ENCODE measurements at regions not wholly inside any gene's neighbourhood (a gene's known extent, or its start where the extent isn't known, plus 50 kb on each side); places are given as distances from the start of the nearest gene placed in this dataset.

DNA sequence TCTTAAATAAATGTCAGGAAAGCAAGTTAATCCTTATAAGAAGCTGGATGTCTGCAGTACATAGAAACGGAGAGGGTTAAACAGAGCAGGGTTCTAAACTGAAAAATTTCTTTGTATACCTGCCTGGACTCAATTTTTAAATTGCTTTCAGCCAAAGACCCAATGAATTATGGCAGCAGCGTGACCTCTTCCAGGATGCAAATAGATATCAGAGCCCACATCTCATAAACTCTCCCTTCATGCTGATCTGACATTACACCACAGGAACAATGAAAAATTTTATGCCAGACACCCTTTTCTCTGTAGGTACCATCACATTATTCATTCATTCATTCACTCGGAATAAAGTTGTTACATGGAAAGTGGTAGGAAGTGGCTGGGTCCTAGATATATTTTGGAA, 236.4 kb downstream of the NUF2 start:
- DNase-seq (ENCODE audit: low read depth in 6 of 9, low spot score in 9 of 9): no peak
- no peaks in the 10 kb centered on the region for H3K4me1 ChIP-seq (ENCODE audit: control insufficient read depth in 2 of 2, insufficient read depth in 2 of 2, low read length in 2 of 2)
- H3K36me3 ChIP-seq (ENCODE audit: control insufficient read depth in 2 of 2, insufficient read depth in 2 of 2, low read length in 1 of 2): no peaks in the 10 kb centered on the region
- no peaks in the 10 kb centered on the region for H3K27me3 ChIP-seq (ENCODE audit: control insufficient read depth in 2 of 2, insufficient read depth in 1 of 2, low read length in 1 of 2)
- 89% methylated on average over 3 of the region's 3 CpGs for WGBS
- no peaks in the 10 kb centered on the region for H3K9me3 ChIP-seq (ENCODE audit: control insufficient read depth in 2 of 2, insufficient read depth in 1 of 2, low read length in 1 of 2)
- no peak overlapping the region for H3K4me3 ChIP-seq (ENCODE audit: low read length in 2 of 2)
- H3K27ac ChIP-seq (ENCODE audit: low read depth in 1 of 2, low read length in 1 of 2): no peak overlapping the region

DNA sequence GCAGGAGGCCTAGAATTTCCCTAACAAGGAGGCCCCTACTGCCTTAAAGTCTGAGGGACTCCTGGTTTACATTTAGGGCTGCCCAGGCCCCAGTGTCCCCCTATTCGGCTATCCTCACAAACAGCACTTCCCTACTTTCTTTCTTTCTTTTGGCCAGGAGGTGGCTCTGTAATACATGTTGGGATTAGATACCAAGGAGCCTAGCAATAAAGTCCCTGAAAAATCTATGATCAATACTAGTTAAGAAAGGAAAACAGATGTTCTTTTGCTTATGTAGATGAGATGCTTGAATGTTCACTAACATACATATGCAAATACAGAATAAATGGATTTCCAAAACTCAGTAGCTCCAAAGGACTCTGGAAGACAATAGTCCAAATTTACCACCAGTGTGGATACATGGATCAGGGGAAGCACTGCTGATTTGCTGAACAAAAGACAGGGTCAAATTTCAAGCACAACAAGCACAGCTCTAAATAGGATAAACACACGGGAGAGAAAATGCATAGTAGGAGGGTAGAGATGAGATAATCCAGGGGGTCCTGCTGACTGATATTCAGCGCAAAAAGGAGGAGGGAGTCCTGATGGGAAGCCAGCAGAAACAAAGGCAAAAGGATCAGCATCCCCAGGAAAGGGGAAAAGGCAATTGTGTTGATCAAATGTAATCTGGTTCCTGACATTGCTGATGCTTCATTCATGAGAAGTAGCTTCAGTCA, 240.0 kb downstream of the NUF2 start:
- no peak overlapping the region for H3K27ac ChIP-seq (ENCODE audit: low read depth in 1 of 2, low read length in 1 of 2)
- H3K9me3 ChIP-seq (ENCODE audit: control insufficient read depth in 2 of 2, insufficient read depth in 1 of 2, low read length in 1 of 2): no peaks in the 10 kb centered on the region
- no peaks in the 10 kb centered on the region for H3K27me3 ChIP-seq (ENCODE audit: control insufficient read depth in 2 of 2, insufficient read depth in 1 of 2, low read length in 1 of 2)
- no peak overlapping the region for H3K4me3 ChIP-seq (ENCODE audit: low read length in 2 of 2)
- WGBS: 61% methylated on average over 3 of the region's 3 CpGs
- H3K4me1 ChIP-seq (ENCODE audit: control insufficient read depth in 2 of 2, insufficient read depth in 2 of 2, low read length in 2 of 2): no peaks in the 10 kb centered on the region
- no peak for DNase-seq (ENCODE audit: low read depth in 6 of 9, low spot score in 9 of 9)
- H3K36me3 ChIP-seq (ENCODE audit: control insufficient read depth in 2 of 2, insufficient read depth in 2 of 2, low read length in 1 of 2): no peaks in the 10 kb centered on the region

DNA sequence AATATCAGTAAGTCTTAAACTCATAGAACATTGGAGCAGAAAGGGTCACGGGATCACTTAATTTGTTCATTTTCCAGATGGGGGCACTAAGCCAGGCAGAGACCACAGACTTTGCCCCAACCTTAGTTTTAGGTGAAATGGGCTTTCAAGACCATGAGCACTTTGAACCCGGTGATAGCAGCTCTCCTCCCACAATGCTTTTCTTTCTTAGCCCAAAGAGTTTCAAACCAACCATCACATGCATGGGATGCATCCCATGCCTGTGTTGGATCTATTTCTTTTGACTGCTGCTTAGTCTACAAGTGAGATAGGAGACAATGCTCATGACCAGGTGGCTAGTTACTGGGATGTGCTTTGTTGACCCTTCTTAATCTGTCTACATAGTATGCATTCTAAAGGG, 240.6 kb downstream of the NUF2 start:
- no peaks in the 10 kb centered on the region for H3K9me3 ChIP-seq (ENCODE audit: control insufficient read depth in 2 of 2, insufficient read depth in 1 of 2, low read length in 1 of 2)
- 92% methylated on average over 2 of the region's 2 CpGs for WGBS
- no peak for DNase-seq (ENCODE audit: low read depth in 6 of 9, low spot score in 9 of 9)
- no peaks in the 10 kb centered on the region for H3K4me1 ChIP-seq (ENCODE audit: control insufficient read depth in 2 of 2, insufficient read depth in 2 of 2, low read length in 2 of 2)
- no peaks in the 10 kb centered on the region for H3K27me3 ChIP-seq (ENCODE audit: control insufficient read depth in 2 of 2, insufficient read depth in 1 of 2, low read length in 1 of 2)
- no peak overlapping the region for H3K27ac ChIP-seq (ENCODE audit: low read depth in 1 of 2, low read length in 1 of 2)
- H3K4me3 ChIP-seq (ENCODE audit: low read length in 2 of 2): no peak overlapping the region
- H3K36me3 ChIP-seq (ENCODE audit: control insufficient read depth in 2 of 2, insufficient read depth in 2 of 2, low read length in 1 of 2): no peaks in the 10 kb centered on the region

DNA sequence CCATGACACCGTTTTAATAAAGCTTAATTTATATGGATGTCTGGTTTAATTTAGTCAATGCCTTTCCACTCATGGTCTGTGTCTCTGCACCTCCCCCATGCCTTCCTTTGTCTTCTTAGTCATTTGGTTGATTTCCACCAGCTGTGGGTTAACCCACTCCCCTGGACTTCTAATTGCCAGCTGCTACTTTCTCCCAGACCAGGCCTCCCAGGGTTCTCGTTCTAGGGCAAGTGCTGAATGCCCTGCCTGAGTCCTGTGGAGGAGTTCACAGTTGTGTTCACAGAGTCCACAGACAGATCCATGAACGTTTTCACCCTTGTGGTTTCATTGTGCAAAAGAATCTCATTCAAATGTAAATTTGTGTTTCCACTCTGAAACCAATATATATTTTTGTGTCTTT, 243.4 kb downstream of the NUF2 start:
- 80% methylated on average over 3 of the region's 3 CpGs for WGBS

DNA sequence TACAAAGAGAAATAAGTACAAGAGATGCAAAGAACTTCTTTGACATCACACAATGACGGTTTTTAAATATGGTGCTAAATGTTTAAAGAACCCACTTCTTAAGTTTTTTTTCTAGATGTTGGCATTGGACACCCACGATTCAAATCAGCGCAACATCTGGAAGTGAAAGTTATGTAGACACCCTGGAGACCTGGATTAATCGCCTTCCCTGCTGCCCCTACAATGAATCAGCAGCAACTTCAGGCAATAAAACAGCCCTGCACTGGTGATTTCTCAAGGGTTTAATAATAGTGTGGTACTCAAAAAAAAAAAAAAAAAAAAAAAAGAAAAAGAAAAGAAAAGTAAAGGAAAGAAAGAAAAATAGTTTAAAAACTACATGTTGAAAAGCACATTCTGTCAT, 248.3 kb downstream of the NUF2 start:
- DNase-seq (ENCODE audit: low read depth in 6 of 9, low spot score in 9 of 9): no peak
- Histone ChIP-seq H3K27me3 (ENCODE audit: control insufficient read depth in 2 of 2, insufficient read depth in 1 of 2, low read length in 1 of 2) (no peaks in the 10 kb centered on the region), H3K9me3 (ENCODE audit: control insufficient read depth in 2 of 2, insufficient read depth in 1 of 2, low read length in 1 of 2) (no peaks in the 10 kb centered on the region), H3K27ac (ENCODE audit: low read depth in 1 of 2, low read length in 1 of 2) (no peak overlapping the region), H3K4me3 (ENCODE audit: low read length in 2 of 2) (no peak overlapping the region), H3K36me3 (ENCODE audit: control insufficient read depth in 2 of 2, insufficient read depth in 2 of 2, low read length in 1 of 2) (no peaks in the 10 kb centered on the region), H3K4me1 (ENCODE audit: control insufficient read depth in 2 of 2, insufficient read depth in 2 of 2, low read length in 2 of 2) (no peaks in the 10 kb centered on the region)
- 92% methylated on average over 4 of the region's 4 CpGs for WGBS

More for the DNA sequence above, 243.4 kb downstream of the NUF2 start:
- Histone ChIP-seq H3K9me3 (ENCODE audit: control insufficient read depth in 2 of 2, insufficient read depth in 1 of 2, low read length in 1 of 2) (no peaks in the 10 kb centered on the region), H3K27me3 (ENCODE audit: control insufficient read depth in 2 of 2, insufficient read depth in 1 of 2, low read length in 1 of 2) (no peaks in the 10 kb centered on the region), H3K36me3 (ENCODE audit: control insufficient read depth in 2 of 2, insufficient read depth in 2 of 2, low read length in 1 of 2) (no peaks in the 10 kb centered on the region), H3K4me3 (ENCODE audit: low read length in 2 of 2) (no peak overlapping the region), H3K27ac (ENCODE audit: low read depth in 1 of 2, low read length in 1 of 2) (no peak overlapping the region), H3K4me1 (ENCODE audit: control insufficient read depth in 2 of 2, insufficient read depth in 2 of 2, low read length in 2 of 2) (no peaks in the 10 kb centered on the region)
- DNase-seq (ENCODE audit: low read depth in 6 of 9, low spot score in 9 of 9): no peak

DNA sequence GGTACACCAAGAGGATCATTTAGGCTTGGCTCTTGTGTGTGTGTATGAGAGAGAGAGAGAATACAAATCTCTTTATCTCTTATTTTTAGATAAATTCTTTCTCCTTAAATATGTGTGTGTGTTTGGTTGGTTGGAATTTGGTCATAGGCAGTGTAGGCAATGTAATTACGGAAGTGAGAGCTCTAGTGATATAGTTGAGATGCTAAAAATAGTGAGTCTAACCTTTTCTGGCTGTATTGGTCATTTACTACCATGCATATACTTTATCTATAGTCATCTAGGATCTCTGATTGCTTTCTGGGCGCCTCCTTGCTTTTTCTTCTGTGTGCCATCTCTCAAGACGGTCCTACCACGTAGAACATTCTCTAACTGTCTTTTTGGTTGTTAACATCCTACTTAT, 250.2 kb downstream of the NUF2 start:
- Histone ChIP-seq H3K27ac (ENCODE audit: low read depth in 1 of 2, low read length in 1 of 2) (no peak overlapping the region), H3K4me3 (ENCODE audit: low read length in 2 of 2) (no peak overlapping the region), H3K36me3 (ENCODE audit: control insufficient read depth in 2 of 2, insufficient read depth in 2 of 2, low read length in 1 of 2) (no peaks in the 10 kb centered on the region), H3K27me3 (ENCODE audit: control insufficient read depth in 2 of 2, insufficient read depth in 1 of 2, low read length in 1 of 2) (no peaks in the 10 kb centered on the region), H3K9me3 (ENCODE audit: control insufficient read depth in 2 of 2, insufficient read depth in 1 of 2, low read length in 1 of 2) (no peaks in the 10 kb centered on the region), H3K4me1 (ENCODE audit: control insufficient read depth in 2 of 2, insufficient read depth in 2 of 2, low read length in 2 of 2) (no peaks in the 10 kb centered on the region)
- DNase-seq (ENCODE audit: low read depth in 6 of 9, low spot score in 9 of 9): no peak
- 89% methylated on average over 4 of the region's 4 CpGs for WGBS

DNA sequence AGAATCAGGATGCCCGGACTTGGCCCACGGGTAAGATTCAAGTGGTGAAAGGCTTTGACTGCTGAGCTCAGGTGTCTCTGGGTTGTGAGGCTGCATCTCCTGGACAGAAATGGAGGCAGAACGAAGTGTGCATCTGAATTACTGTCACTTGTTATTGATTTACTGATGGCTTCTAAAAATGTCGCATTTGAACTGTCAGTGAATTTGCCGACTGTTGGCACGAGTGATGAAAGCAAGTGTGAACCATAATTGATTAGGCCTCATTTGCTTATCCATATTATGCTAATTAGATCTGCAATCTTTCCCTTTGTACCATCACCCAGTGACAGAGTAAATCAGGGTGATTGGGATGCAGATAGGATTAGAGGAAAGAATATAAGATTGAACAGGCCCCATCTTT, 252.4 kb downstream of the NUF2 start:
- DNase-seq (ENCODE audit: low read depth in 6 of 9, low spot score in 9 of 9): no peak
- no peak overlapping the region for H3K27ac ChIP-seq (ENCODE audit: low read depth in 1 of 2, low read length in 1 of 2)
- no peaks in the 10 kb centered on the region for H3K4me1 ChIP-seq (ENCODE audit: control insufficient read depth in 2 of 2, insufficient read depth in 2 of 2, low read length in 2 of 2)
- no peaks in the 10 kb centered on the region for H3K36me3 ChIP-seq (ENCODE audit: control insufficient read depth in 2 of 2, insufficient read depth in 2 of 2, low read length in 1 of 2)
- no peaks in the 10 kb centered on the region for H3K9me3 ChIP-seq (ENCODE audit: control insufficient read depth in 2 of 2, insufficient read depth in 1 of 2, low read length in 1 of 2)
- 92% methylated on average over 6 of the region's 6 CpGs for WGBS
- H3K4me3 ChIP-seq (ENCODE audit: low read length in 2 of 2): no peak overlapping the region
- H3K27me3 ChIP-seq (ENCODE audit: control insufficient read depth in 2 of 2, insufficient read depth in 1 of 2, low read length in 1 of 2): no peaks in the 10 kb centered on the region

DNA sequence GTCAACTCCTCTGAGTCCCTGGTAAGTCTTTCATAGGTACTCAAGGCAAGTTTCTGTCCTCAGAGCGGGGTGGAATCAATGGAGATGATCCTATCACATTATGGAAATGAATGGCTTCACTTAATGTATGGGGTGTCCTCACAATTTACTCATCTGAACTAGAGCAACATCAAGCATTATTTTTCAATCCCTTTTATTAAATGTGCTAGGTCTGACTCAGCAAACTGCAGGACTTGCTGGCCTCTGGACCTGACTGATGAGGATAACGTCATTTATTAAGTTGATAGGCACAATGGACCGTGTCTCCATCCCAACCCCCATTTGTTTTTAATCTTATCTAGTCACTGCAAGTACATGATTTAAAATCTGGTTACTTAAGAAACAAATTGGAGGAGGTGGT, 259.2 kb downstream of the NUF2 start:
- H3K9me3 ChIP-seq (ENCODE audit: control insufficient read depth in 2 of 2, insufficient read depth in 1 of 2, low read length in 1 of 2): no peaks in the 10 kb centered on the region
- H3K4me1 ChIP-seq (ENCODE audit: control insufficient read depth in 2 of 2, insufficient read depth in 2 of 2, low read length in 2 of 2): no peaks in the 10 kb centered on the region
- WGBS: 72% methylated on average over 3 of the region's 3 CpGs
- H3K4me3 ChIP-seq (ENCODE audit: low read length in 2 of 2): no peak overlapping the region
- H3K36me3 ChIP-seq (ENCODE audit: control insufficient read depth in 2 of 2, insufficient read depth in 2 of 2, low read length in 1 of 2): no peaks in the 10 kb centered on the region
- H3K27me3 ChIP-seq (ENCODE audit: control insufficient read depth in 2 of 2, insufficient read depth in 1 of 2, low read length in 1 of 2): no peaks in the 10 kb centered on the region
- DNase-seq (ENCODE audit: low read depth in 6 of 9, low spot score in 9 of 9): no peak
- H3K27ac ChIP-seq (ENCODE audit: low read depth in 1 of 2, low read length in 1 of 2): no peak overlapping the region

DNA sequence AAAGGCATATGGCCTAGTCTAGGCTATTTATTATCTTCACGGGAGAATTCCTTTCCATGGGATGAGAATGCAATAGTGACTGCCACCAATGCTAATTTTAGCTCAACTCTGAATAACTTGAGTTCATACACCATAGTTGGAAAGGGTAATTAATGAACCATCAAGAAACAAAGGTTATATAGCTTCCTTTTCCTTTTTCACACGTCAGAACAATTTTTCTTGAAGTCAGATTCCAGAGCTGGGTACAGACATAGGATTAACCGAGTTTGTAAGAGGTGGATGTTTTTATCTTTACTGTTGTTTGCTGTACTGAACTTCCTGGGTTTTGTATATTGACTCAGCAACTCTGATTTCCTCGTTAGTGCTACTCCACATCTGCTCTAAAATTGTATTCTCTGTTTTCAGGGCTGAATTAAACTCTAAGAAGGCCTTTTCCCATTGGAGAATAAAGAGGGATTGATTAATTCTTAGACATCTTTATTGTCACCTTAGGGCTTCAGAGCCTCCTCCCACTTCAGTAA, 262.0 kb downstream of the NUF2 start:
- Histone ChIP-seq H3K4me3 (ENCODE audit: low read length in 2 of 2) (no peak overlapping the region), H3K27me3 (ENCODE audit: control insufficient read depth in 2 of 2, insufficient read depth in 1 of 2, low read length in 1 of 2) (no peaks in the 10 kb centered on the region), H3K4me1 (ENCODE audit: control insufficient read depth in 2 of 2, insufficient read depth in 2 of 2, low read length in 2 of 2) (no peaks in the 10 kb centered on the region), H3K27ac (ENCODE audit: low read depth in 1 of 2, low read length in 1 of 2) (no peak overlapping the region), H3K9me3 (ENCODE audit: control insufficient read depth in 2 of 2, insufficient read depth in 1 of 2, low read length in 1 of 2) (no peaks in the 10 kb centered on the region), H3K36me3 (ENCODE audit: control insufficient read depth in 2 of 2, insufficient read depth in 2 of 2, low read length in 1 of 2) (no peaks in the 10 kb centered on the region)
- DNase-seq (ENCODE audit: low read depth in 6 of 9, low spot score in 9 of 9): no peak
- WGBS: 28% methylated on average over 4 of the region's 4 CpGs

All from thymus (tissue), 11 donors.